D721Med (cell line): ENCODE measurements at regions not wholly inside any gene's neighbourhood (a gene's known extent, or its start where the extent isn't known, plus 50 kb on each side); places are given as distances from the start of the nearest gene placed in this dataset.

Source experiments
- DNase-seq: peaks from one replicate; pipeline ENCODE4 v3.0.0; 2011; ENCODE audit warnings: low spot score; ENCODE audit not compliant: insufficient read length
- FAIRE-seq: peaks from 2 replicates; lab custom pipeline; 2011; peaks lifted over from hg19 to GRCh38; lab: Jason Lieb, UNC
- CTCF ChIP-seq: IDR thresholded peaks from 2 replicates; pipeline ENCODE4 v1.5.1; 2012; ENCODE audit warnings: mild to moderate bottlenecking, control low read depth; ENCODE audit not compliant: insufficient read depth; ENCODE audit errors: missing control alignments

GRCh38 chr15:66982816-66983215 lies 82.6 kb upstream of the SMAD3 start:
- no peak for TF ChIP-seq CTCF
- DNase-seq (no peak), FAIRE-seq (no peak)

GRCh38 chr15:66985653-66986052 lies 79.7 kb upstream of the SMAD3 start:
- TF ChIP-seq CTCF = no peak
- no peak for FAIRE-seq
- DNase-seq = no peak

- FAIRE-seq (no peak), DNase-seq (no peak)
- no peak for TF ChIP-seq CTCF
These were observed 78.5 kb upstream of the SMAD3 start for GRCh38 chr15:66986951-66987350.

GRCh38 chr15:66993090-66993489 lies 72.3 kb upstream of the SMAD3 start:
- FAIRE-seq = no peak
- no peak for TF ChIP-seq CTCF
- no peak for DNase-seq

- FAIRE-seq (no peak), DNase-seq (no peak)
- no peak for TF ChIP-seq CTCF
These were observed 71.3 kb upstream of the SMAD3 start for GRCh38 chr15:66993874-66994696.

GRCh38 chr15:66994927-66995656 lies 70.3 kb upstream of the SMAD3 start:
- TF ChIP-seq CTCF = no peak
- no peak for DNase-seq
- no peak for FAIRE-seq

GRCh38 chr15:66996094-66996493 lies 69.3 kb upstream of the SMAD3 start:
- no peak for TF ChIP-seq CTCF
- no peak for FAIRE-seq
- no peak for DNase-seq
